ENCODE measurements at regions not wholly inside any gene's neighbourhood (a gene's known extent, or its start where the extent isn't known, plus 50 kb on each side); places are given as distances from the start of the nearest gene placed in this dataset.

DNA sequence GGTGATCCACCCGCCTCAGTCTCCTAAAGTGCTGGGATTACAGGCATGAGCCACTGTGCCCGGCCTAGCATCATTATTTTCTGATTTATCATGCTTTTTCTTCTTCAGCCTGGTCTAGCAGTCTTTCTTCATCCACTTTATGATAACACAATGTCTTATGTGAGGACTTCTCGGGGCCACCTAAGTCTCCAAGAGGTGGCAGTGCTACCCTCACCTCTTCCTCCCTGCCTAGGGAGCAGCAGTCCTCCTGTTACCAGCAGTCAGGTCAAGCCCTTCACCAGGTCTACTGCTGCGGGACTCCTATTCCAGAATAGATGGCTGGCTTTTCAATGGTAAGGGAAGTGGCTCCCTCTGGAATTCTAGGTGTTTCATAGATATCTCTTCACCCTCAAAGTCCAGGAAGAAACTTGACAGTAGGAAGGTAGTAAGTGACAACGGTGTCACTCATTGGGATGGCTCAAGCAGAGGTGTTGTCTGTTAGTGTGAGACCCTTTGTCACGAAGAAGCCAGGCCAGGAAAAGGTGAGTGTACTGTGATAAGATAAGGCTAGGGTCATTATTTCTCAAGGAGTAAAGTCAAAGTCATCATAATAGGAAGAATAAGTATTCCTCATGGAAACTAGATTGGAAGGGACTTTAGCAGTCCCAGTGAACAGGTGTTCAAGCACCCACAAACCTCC lies 164.0 kb downstream of the KLF5 start:
- H3K27ac ChIP-seq (ENCODE audit: poor library complexity, severe bottlenecking), result no peak overlapping the region

GRCh38 chr13:73220966-73221720 lies 162.3 kb downstream of the KLF5 start:
- no peak for TF ChIP-seq CTCF (IDR thresholded peaks at IDR 0.05; ENCODE audit: poor library complexity, severe bottlenecking)
- peaks cover 14% of the 10 kb centered on the region for H3K4me1 ChIP-seq (ENCODE audit: insufficient read depth, poor library complexity, severe bottlenecking)
- DNase-seq (ENCODE audit: low spot score), result no peak
- peak; percentile 66 for ATAC-seq (ENCODE audit: low read depth)
- no peaks in the 10 kb centered on the region for H3K36me3 ChIP-seq (ENCODE audit: low read depth)
- H3K9me3 ChIP-seq (ENCODE audit: severe bottlenecking), result no peaks in the 10 kb centered on the region
- no peaks in the 10 kb centered on the region for H3K27me3 ChIP-seq (ENCODE audit: insufficient read depth, poor library complexity, severe bottlenecking)
- no peak overlapping the region for H3K4me3 ChIP-seq (ENCODE audit: severe bottlenecking)
- H3K27ac ChIP-seq (ENCODE audit: poor library complexity, severe bottlenecking), result no peak overlapping the region

More for the DNA sequence above, 164.0 kb downstream of the KLF5 start:
- H3K36me3 ChIP-seq (ENCODE audit: low read depth), result no peaks in the 10 kb centered on the region
- no peaks in the 10 kb centered on the region for H3K27me3 ChIP-seq (ENCODE audit: insufficient read depth, poor library complexity, severe bottlenecking)
- H3K4me1 ChIP-seq (ENCODE audit: insufficient read depth, poor library complexity, severe bottlenecking), result peaks cover 10% of the 10 kb centered on the region
- DNase-seq (ENCODE audit: low spot score) (no peak), ATAC-seq (ENCODE audit: low read depth) (no peak)
- TF ChIP-seq CTCF (IDR thresholded peaks at IDR 0.05; ENCODE audit: poor library complexity, severe bottlenecking), result no peak
- H3K4me3 ChIP-seq (ENCODE audit: severe bottlenecking), result no peak overlapping the region
- no peaks in the 10 kb centered on the region for H3K9me3 ChIP-seq (ENCODE audit: severe bottlenecking)

- DNase-seq (ENCODE audit: low spot score) (no peak), ATAC-seq (ENCODE audit: low read depth) (no peak)
- H3K36me3 ChIP-seq (ENCODE audit: low read depth), result no peaks in the 10 kb centered on the region
- H3K4me3 ChIP-seq (ENCODE audit: severe bottlenecking), result no peak overlapping the region
- no peak overlapping the region for H3K27ac ChIP-seq (ENCODE audit: poor library complexity, severe bottlenecking)
- peaks cover 4% of the 10 kb centered on the region for H3K4me1 ChIP-seq (ENCODE audit: insufficient read depth, poor library complexity, severe bottlenecking)
- no peak for TF ChIP-seq CTCF (IDR thresholded peaks at IDR 0.05; ENCODE audit: poor library complexity, severe bottlenecking)
- no peaks in the 10 kb centered on the region for H3K9me3 ChIP-seq (ENCODE audit: severe bottlenecking)
- H3K27me3 ChIP-seq (ENCODE audit: insufficient read depth, poor library complexity, severe bottlenecking), result no peaks in the 10 kb centered on the region
Measured at GRCh38 chr13:73218181-73218580, 159.4 kb downstream of the KLF5 start.

DNA sequence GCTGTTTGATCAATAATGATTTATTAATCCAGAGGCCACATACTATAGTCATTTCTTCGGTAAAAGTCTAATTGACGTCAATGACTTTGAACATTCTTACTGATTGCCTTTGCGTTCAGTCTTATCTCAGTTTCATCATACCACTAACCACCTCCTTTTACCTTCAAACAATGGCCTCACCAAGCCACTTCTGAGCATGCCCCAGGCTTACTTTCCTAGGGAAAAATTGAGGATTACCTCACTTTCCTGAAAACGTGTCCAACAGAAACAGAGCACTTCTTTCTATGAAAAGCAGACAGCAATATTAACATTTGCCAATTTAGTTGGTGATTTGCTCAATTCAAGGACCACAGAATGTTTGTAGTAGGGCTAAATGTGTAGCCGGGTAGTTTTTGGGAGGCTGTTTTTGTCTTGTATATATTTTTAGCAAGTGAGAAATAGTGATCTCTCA lies 157.6 kb downstream of the KLF5 start:
- no peaks in the 10 kb centered on the region for H3K27me3 ChIP-seq (ENCODE audit: insufficient read depth, poor library complexity, severe bottlenecking)

More for the DNA sequence above, 157.6 kb downstream of the KLF5 start:
- Histone ChIP-seq H3K27ac (ENCODE audit: poor library complexity, severe bottlenecking) (peak overlapping the region; percentile 21), H3K36me3 (ENCODE audit: low read depth) (no peaks in the 10 kb centered on the region), H3K4me3 (ENCODE audit: severe bottlenecking) (no peak overlapping the region), H3K4me1 (ENCODE audit: insufficient read depth, poor library complexity, severe bottlenecking) (peaks cover 4% of the 10 kb centered on the region), H3K9me3 (ENCODE audit: severe bottlenecking) (no peaks in the 10 kb centered on the region)
- no peak for ATAC-seq (ENCODE audit: low read depth)
- DNase-seq (ENCODE audit: low spot score), result no peak
- TF ChIP-seq CTCF (IDR thresholded peaks at IDR 0.05; ENCODE audit: poor library complexity, severe bottlenecking), result no peak
